Natural killer cell treated with Interleukin-12 subunit alpha and Interleukin-12 subunit beta and Interleukin-15 and Interleukin-18, amount 100 ng/mL, for 72 hours (primary cell): ENCODE measurements at regions not wholly inside any gene's neighbourhood (a gene's known extent, or its start where the extent isn't known, plus 50 kb on each side); places are given as distances from the start of the nearest gene placed in this dataset.

Experiments used
- ATAC-seq, 2 donors: fragments of 150-1000 bp; cut with Tn5 transposase in 1 of 2; sonication (Bioruptor Pico), chemical (Tn5 transposase) in 1 of 2; 2 replicates each; pipeline ENCODE4 v1.10.0; 2021
- DNase-seq: peaks from one replicate; pipeline ENCODE4 v3.0.0; 2022; ENCODE audit warnings: low spot score
- H3K27ac Mint-ChIP-seq, 2 donors: 1 replicate in 1 of 2; 2 replicates in 1 of 2; pipeline ENCODE4 v1.8.0; 2022; ENCODE audit warnings: mixed read lengths in 2 of 2, mild to moderate bottlenecking in 1 of 2, moderate library complexity in 1 of 2
- H3K27me3 Mint-ChIP-seq, 2 donors: 1 replicate in 1 of 2; 2 replicates in 1 of 2; pipeline ENCODE4 v1.8.0; 2022; ENCODE audit warnings: mixed read lengths in 2 of 2
- H3K36me3 Mint-ChIP-seq: one replicate; pipeline ENCODE4 v1.8.0; 2022; ENCODE audit warnings: mixed read lengths
- H3K4me1 Mint-ChIP-seq, 2 donors: 1 replicate in 1 of 2; 2 replicates in 1 of 2; pipeline ENCODE4 v1.8.0; 2022; ENCODE audit warnings: low read depth in 2 of 2, mixed read lengths in 2 of 2, mild to moderate bottlenecking in 1 of 2
- H3K4me3 Mint-ChIP-seq: one replicate; pipeline ENCODE4 v1.8.0; 2022; ENCODE audit warnings: mixed read lengths
- H3K9me3 Mint-ChIP-seq: 2 replicates; pipeline ENCODE4 v1.8.0; 2022; ENCODE audit warnings: mixed read lengths

DNA sequence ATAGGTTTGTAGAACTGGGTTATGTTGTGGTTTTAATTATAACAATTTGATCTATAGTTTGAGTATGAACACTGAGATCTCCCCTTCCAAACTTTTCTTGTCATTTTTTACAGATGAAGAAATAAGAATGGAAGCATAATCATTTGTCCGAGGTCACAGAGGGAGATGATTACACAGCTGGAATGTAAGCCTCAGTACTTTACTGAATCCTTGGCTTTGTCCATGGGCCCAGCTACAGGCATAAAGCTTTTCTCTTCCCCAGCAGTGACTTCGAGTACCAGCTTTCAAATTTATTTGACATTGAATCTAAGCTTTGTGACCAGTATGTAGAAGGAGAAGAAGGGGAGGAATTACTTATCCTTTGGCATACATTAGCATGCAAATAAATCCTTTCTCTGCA is 80.9 kb upstream of the DCBLD2 start:
- DNase-seq, result no peak
- H3K27ac Mint-ChIP-seq, result no peak overlapping the region
- ATAC-seq, result no peak
- no peaks in the 10 kb centered on the region for H3K27me3 Mint-ChIP-seq
- no peaks in the 10 kb centered on the region for H3K4me1 Mint-ChIP-seq
- no peaks in the 10 kb centered on the region for H3K36me3 Mint-ChIP-seq
- H3K9me3 Mint-ChIP-seq, result no peaks in the 10 kb centered on the region
- H3K4me3 Mint-ChIP-seq, result no peak overlapping the region

DNA sequence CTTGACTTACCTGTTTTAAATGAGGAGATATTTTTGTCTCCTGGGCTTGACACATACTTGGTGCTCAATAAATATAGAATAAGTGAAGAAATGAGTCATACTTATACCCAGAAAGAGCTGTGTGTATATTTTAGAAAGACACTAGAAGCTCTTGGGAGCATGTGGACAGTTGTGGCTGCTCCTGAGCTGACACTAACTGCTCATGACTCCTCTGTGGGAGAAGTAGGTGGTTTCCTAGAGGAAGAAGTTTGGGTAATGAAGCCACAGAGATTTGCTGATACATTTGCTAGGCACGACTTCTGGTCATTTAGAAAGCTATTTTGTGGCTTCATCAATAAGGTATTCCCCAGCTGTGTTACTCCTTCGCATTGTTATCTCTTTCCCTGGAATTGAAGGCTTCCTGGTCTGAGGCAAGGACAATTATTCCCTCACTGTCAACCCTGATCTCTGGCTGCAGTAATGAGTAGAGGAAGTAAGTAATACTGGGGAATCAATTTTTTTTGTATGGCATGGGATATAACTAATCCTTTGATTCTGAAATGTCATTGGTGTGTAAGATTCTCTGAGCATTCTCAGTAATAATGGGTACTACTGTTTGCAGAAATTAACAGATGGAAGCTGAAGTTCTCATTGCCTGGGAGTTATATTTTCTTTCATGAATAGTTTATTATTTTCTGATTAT is 79.6 kb upstream of the DCBLD2 start:
- Mint-ChIP-seq H3K9me3 (no peaks in the 10 kb centered on the region), H3K36me3 (no peaks in the 10 kb centered on the region), H3K27me3 (no peaks in the 10 kb centered on the region), H3K4me1 (no peaks in the 10 kb centered on the region), H3K4me3 (no peak overlapping the region), H3K27ac (no peak overlapping the region)
- ATAC-seq, result no peak
- DNase-seq, result no peak

DNA sequence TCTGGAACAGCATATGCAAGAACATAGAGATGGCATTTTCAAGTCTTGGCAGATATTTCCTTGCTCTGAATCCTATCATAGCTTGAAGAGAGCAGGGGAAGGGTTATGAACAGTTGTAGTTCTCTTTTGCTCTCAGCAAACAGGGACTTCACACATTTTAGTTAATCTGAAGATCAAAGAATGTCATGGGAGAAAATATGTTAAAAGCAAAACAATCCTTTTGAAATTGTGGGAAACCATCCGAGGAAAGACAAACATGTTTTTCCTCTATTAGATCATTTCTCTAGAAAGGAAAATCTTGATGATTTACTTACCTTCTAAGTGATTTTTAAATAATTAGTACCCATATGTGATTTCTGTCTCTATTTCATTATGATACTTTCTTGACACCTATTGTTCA is 77.8 kb upstream of the DCBLD2 start:
- Mint-ChIP-seq H3K4me3 (no peak overlapping the region), H3K27me3 (no peaks in the 10 kb centered on the region), H3K36me3 (no peaks in the 10 kb centered on the region), H3K27ac (no peak overlapping the region), H3K4me1 (no peaks in the 10 kb centered on the region), H3K9me3 (no peaks in the 10 kb centered on the region)
- DNase-seq, result no peak
- no peak for ATAC-seq

DNA sequence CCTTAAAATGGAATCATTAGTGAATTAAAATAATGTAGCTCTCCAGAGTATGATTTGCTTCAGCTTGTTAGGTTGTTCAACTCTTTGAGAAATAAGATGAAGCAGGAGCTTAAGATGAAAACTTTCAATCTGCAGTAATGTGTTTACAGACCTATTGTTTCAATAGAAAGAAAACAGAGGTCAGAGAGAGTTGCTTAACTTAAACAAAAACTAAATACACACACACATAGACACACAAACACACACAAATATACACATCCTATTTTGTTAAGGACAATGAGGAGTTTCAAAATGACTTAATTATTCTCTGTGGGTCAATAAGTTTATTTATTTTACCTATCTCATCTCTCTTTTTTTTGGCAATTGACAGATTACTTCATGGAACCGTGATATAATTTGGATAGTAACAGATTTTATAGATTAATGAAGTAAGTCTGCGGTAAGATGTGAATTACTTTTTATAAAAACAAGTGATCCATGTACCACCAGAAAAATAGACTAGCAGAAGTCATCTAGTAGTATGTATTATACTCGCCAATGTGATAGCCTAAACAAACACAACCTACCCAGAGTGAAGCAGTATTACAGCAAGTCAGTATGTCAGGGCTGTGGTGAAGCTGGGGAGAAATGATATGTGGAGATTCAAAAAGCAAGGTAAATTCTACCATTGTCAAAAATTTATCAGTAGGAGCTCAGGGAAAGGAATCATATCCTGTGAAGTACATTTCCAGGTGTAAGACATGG is 76.7 kb upstream of the DCBLD2 start:
- H3K36me3 Mint-ChIP-seq, result no peaks in the 10 kb centered on the region
- ATAC-seq (no peak), DNase-seq (no peak)
- no peak overlapping the region for H3K27ac Mint-ChIP-seq
- no peaks in the 10 kb centered on the region for H3K27me3 Mint-ChIP-seq
- no peaks in the 10 kb centered on the region for H3K4me1 Mint-ChIP-seq
- no peak overlapping the region for H3K4me3 Mint-ChIP-seq
- H3K9me3 Mint-ChIP-seq, result no peaks in the 10 kb centered on the region

DNA sequence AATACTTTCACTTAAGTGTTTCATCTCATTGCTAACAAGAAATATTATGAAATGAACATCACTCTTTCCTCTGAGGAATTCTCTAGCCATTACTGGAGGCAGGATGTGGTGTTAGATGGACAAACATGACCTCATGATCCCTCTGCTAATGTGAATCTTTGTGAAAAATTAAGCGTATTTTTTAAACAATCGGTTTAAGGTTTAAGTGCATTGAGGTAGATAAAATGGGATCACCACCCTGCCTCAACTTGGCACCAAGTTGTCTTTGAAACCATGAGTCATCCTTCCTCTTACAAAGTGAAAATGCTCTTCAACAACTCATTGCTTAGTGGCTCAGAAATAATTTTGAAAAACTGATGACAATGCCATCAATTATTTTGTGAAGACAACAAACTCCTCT is 76.0 kb upstream of the DCBLD2 start:
- Mint-ChIP-seq H3K27me3 (no peaks in the 10 kb centered on the region), H3K36me3 (no peaks in the 10 kb centered on the region), H3K27ac (no peak overlapping the region), H3K4me1 (no peaks in the 10 kb centered on the region), H3K4me3 (no peak overlapping the region), H3K9me3 (no peaks in the 10 kb centered on the region)
- no peak for DNase-seq
- ATAC-seq, result no peak

DNA sequence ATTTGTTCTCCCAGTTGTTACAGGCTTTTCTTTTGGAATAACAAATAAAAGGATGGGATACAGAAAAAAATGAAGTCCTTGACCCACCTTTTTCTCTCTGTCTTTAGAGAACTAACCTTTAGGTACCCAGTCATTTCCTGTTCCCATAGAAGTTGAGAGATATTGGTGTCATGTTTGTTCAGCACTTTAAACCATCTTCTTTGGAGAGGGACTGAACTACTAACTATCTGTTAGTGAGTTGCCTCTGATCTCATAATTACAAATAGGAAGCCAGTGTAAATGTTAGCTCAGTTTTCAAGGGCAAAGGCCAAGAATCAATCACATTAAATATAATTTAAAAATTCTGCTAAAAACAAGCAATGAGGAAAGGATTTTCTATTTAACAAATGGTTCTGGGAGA is 72.9 kb upstream of the DCBLD2 start:
- Mint-ChIP-seq H3K9me3 (no peaks in the 10 kb centered on the region), H3K27ac (no peak overlapping the region), H3K4me3 (no peak overlapping the region), H3K4me1 (no peaks in the 10 kb centered on the region), H3K27me3 (no peaks in the 10 kb centered on the region), H3K36me3 (no peaks in the 10 kb centered on the region)
- no peak for DNase-seq
- ATAC-seq, result no peak

DNA sequence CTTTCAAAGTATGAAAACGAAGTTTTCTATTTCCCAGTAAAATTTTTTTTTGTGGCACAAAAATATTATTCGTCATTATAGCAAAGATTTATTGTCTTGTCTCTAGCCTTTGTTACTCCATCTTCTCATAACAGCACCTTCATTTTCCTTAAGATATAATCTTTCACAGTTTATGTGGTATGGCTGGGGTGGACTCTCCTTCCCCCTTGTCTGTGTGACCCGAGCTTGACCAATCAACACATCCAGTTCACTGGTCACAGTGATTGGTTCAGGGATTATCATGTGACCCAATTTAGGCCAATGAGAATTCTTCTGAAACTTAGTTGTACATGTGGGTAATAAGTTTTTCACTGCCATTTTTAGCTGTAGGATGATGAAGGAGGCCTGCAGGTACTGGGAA is 71.2 kb upstream of the DCBLD2 start:
- no peak overlapping the region for H3K27ac Mint-ChIP-seq

DNA sequence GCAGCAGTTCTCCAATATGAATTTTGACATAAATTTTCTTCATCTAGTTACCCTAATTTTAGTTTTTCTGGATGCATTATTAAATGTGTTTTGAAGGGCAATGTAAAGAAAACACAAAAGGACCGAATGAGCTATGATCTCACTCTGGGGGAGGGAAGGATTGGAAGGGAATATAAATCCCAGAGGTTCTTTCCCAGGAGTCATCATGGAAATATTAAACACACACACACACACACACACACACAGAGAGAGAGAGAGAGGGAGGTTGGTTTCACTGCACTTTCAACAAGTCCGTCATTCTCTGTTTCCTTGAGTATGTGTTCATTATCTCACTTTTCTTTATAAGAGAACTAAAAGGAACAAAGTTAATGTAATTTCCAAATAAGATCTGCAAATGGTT is 70.7 kb upstream of the DCBLD2 start:
- no peak overlapping the region for H3K4me3 Mint-ChIP-seq
- H3K27me3 Mint-ChIP-seq, result no peaks in the 10 kb centered on the region
- no peak for DNase-seq
- no peaks in the 10 kb centered on the region for H3K36me3 Mint-ChIP-seq
- H3K27ac Mint-ChIP-seq, result no peak overlapping the region
- H3K9me3 Mint-ChIP-seq, result no peaks in the 10 kb centered on the region
- no peaks in the 10 kb centered on the region for H3K4me1 Mint-ChIP-seq
- ATAC-seq, result no peak

More for the DNA sequence above, 71.2 kb upstream of the DCBLD2 start:
- ATAC-seq, result no peak
- H3K36me3 Mint-ChIP-seq, result no peaks in the 10 kb centered on the region
- no peak overlapping the region for H3K4me3 Mint-ChIP-seq
- DNase-seq, result no peak
- no peaks in the 10 kb centered on the region for H3K9me3 Mint-ChIP-seq
- H3K27me3 Mint-ChIP-seq, result no peaks in the 10 kb centered on the region
- no peaks in the 10 kb centered on the region for H3K4me1 Mint-ChIP-seq

DNA sequence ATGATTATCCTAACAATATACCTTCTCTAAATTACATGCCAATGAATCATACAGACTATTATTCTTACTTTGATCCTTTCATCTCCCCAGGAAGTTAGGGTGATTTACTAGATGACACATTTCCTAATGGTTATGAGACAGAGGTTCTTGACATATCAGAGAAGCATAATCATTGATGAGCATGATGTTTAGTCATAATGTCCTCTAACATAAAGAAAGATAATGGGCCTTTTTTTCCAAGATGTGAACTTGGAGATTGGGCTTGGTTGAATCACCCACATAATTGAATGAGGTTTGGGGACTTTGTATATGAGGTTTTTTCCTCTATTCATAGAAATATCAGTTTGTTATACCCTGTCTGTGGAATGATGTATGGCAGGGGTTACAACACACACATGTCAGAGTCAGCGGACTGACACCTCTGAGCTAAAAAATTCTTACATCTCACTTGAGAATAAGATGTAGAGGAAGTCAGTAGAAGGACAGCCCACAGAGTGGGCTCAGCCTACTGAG is 69.7 kb upstream of the DCBLD2 start:
- ATAC-seq (no peak), DNase-seq (no peak)
- H3K27ac Mint-ChIP-seq, result no peak overlapping the region
- H3K4me1 Mint-ChIP-seq, result no peaks in the 10 kb centered on the region
- no peaks in the 10 kb centered on the region for H3K9me3 Mint-ChIP-seq
- H3K4me3 Mint-ChIP-seq, result no peak overlapping the region
- no peaks in the 10 kb centered on the region for H3K27me3 Mint-ChIP-seq
- no peaks in the 10 kb centered on the region for H3K36me3 Mint-ChIP-seq

DNA sequence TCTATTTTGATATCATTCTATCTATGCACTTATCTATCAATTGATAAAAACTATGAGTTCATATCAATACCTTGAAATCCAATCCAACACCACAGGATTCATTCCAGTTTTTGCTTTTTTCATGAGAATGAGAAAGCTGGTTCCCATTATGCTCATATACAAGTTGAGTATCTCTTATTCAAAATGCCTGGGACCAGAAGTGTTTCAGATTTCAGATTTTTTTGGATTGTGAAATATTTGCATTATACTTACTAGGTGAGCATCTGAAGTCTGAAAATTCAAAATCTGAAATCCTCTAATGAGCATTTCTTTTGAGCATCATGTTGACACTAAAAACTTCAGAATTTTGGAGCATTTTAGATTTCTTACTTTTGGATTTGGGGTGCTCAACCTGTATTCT is 67.8 kb upstream of the DCBLD2 start:
- no peak for ATAC-seq
- no peaks in the 10 kb centered on the region for H3K27me3 Mint-ChIP-seq
- H3K9me3 Mint-ChIP-seq, result no peaks in the 10 kb centered on the region

DNA sequence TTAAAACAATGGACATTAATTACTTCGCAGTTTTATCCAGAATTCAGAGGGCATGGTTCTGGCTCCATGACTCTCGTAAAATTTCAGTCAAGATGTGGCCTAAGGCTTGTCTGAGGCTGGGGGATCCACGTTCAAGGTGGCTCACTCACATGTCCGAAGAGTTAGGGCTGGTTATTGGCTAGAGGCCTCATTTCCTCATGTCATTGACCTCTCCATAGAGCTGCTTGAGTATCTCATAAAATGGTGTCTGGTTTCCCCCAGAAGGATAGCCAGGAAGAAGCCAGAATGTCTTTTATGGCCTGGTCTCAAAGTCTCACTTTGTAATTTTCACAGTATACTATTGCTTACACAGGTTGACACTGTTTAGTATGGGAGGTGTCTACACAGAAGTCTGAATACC is 67.3 kb upstream of the DCBLD2 start:
- Mint-ChIP-seq H3K4me3 (no peak overlapping the region), H3K27ac (no peak overlapping the region), H3K36me3 (no peaks in the 10 kb centered on the region), H3K4me1 (no peaks in the 10 kb centered on the region), H3K9me3 (no peaks in the 10 kb centered on the region), H3K27me3 (no peaks in the 10 kb centered on the region)
- DNase-seq (no peak), ATAC-seq (no peak)

More for the DNA sequence above, 67.8 kb upstream of the DCBLD2 start:
- H3K4me1 Mint-ChIP-seq, result no peaks in the 10 kb centered on the region
- H3K4me3 Mint-ChIP-seq, result no peak overlapping the region
- no peaks in the 10 kb centered on the region for H3K36me3 Mint-ChIP-seq
- no peak for DNase-seq
- H3K27ac Mint-ChIP-seq, result no peak overlapping the region

DNA sequence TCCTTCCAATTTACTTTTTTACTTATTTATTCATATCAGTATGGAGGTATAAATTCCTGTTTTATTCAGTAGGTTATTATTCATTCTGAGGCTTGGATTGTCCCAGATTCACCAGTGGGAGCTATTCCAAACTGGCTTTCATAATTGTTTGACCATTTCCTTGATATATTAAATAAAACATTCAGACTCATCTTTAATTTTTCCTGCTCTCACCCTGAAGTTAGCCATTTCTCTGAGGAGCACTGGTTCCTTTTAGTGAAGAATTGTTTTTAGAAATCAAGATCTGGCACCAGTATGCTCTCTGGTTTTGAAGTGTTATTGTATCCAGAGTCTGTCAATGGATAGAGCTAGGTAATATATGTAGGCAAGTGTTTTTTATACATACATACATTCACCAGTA is 66.9 kb upstream of the DCBLD2 start:
- ATAC-seq, result no peak
- H3K4me3 Mint-ChIP-seq, result no peak overlapping the region
- no peaks in the 10 kb centered on the region for H3K27me3 Mint-ChIP-seq
- no peak overlapping the region for H3K27ac Mint-ChIP-seq
- no peaks in the 10 kb centered on the region for H3K36me3 Mint-ChIP-seq
- H3K9me3 Mint-ChIP-seq, result no peaks in the 10 kb centered on the region
- no peaks in the 10 kb centered on the region for H3K4me1 Mint-ChIP-seq
- no peak for DNase-seq

DNA sequence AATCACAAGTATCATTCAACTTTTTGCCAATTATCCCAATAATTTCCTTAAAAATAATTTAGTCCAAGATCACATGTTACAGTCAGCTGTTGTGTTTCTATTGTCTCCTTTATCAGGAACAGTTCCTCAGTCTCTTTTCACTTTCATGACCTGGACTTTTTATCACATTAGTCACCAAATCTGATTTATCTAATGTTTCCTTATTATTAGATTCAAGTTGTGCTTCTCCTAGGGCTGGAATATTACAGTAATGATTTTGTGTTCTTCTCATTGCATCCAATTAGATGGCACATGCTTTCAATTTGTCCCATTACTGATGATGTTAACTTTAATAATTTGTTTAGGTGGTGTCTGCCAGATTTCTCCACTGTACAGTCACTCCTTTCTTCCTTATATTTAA is 66.3 kb upstream of the DCBLD2 start:
- Mint-ChIP-seq H3K4me3 (no peak overlapping the region), H3K4me1 (no peaks in the 10 kb centered on the region), H3K36me3 (no peaks in the 10 kb centered on the region), H3K27ac (no peak overlapping the region), H3K27me3 (no peaks in the 10 kb centered on the region), H3K9me3 (no peaks in the 10 kb centered on the region)
- ATAC-seq (no peak), DNase-seq (no peak)

DNA sequence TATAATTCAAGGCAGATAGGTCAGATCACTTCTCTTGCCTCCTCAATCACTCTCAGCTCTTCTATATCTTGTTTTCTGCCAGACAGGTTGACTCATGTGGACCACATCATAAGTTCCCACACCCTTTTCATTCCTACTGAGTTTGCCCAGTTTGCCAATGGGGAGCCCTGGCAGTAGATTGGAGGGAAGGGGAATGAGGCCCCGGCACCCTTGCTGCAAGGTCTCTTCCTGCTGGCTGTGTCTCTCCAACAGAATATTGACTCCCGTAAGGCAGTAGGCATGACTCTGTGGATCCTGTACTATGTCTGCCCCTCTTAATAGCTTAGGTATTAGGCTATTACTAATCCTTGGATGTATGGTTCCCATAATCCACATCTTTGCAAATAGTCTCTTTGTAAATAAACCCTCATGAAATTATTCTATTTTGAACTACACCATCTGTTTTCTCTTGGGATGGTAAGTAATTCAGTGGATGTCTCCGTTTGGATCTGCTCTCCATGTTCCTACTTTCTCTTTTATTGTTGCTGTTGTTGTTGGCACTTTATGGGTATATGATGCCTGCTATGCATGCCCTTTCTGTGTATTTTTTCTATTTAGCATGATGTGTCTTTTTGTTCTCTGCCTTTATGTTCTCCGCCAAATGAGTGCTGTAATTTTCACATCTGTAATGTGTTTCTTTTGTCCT is 65.5 kb upstream of the DCBLD2 start:
- DNase-seq, result no peak
- no peaks in the 10 kb centered on the region for H3K4me1 Mint-ChIP-seq
- H3K27ac Mint-ChIP-seq, result no peak overlapping the region
- no peaks in the 10 kb centered on the region for H3K36me3 Mint-ChIP-seq
- no peaks in the 10 kb centered on the region for H3K9me3 Mint-ChIP-seq
- ATAC-seq, result no peak
- H3K4me3 Mint-ChIP-seq, result no peak overlapping the region
- H3K27me3 Mint-ChIP-seq, result no peaks in the 10 kb centered on the region
